ENCODE measurements at regions not wholly inside any gene's neighbourhood (a gene's known extent, or its start where the extent isn't known, plus 50 kb on each side); places are given as distances from the start of the nearest gene placed in this dataset.

GRCh38 chr11:130613396-130613795 is 165.0 kb downstream of the ADAMTS15 start:
- CTCF ChIA-PET, result no interaction called here
- intact Hi-C loops (cut with micrococcal nuclease; ENCODE audit: unreplicated experiment), result no loop called here
- Mint-ChIP-seq H3K4me3 (ENCODE audit: low read depth, unreplicated experiment) (no peak overlapping the region), H3K27ac (ENCODE audit: unreplicated experiment) (no peak overlapping the region), H3K36me3 (ENCODE audit: insufficient read depth, unreplicated experiment) (no peaks in the 10 kb centered on the region), H3K4me1 (ENCODE audit: low read depth, unreplicated experiment) (peaks cover 7% of the 10 kb centered on the region), H3K9me3 (ENCODE audit: low read depth, unreplicated experiment) (peaks cover 2% of the 10 kb centered on the region), H3K27me3 (ENCODE audit: unreplicated experiment) (no peaks in the 10 kb centered on the region)
- TF ChIP-seq CTCF (IDR thresholded peaks at IDR 0.05; ENCODE audit: unreplicated experiment), result no peak
- BruUV-seq (replicated peaks), result no TSS peak
- DNase-seq, result no peak

GRCh38 chr11:130614591-130614990 is 166.1 kb downstream of the ADAMTS15 start:
- H3K4me1 Mint-ChIP-seq (ENCODE audit: low read depth, unreplicated experiment), result peaks cover 7% of the 10 kb centered on the region
- no peaks in the 10 kb centered on the region for H3K27me3 Mint-ChIP-seq (ENCODE audit: unreplicated experiment)
- no peak overlapping the region for H3K4me3 Mint-ChIP-seq (ENCODE audit: low read depth, unreplicated experiment)
- no peak overlapping the region for H3K27ac Mint-ChIP-seq (ENCODE audit: unreplicated experiment)
- no peak for DNase-seq
- BruUV-seq (replicated peaks), result no TSS peak
- TF ChIP-seq CTCF (IDR thresholded peaks at IDR 0.05; ENCODE audit: unreplicated experiment), result no peak
- H3K9me3 Mint-ChIP-seq (ENCODE audit: low read depth, unreplicated experiment), result peaks cover 2% of the 10 kb centered on the region
- no peaks in the 10 kb centered on the region for H3K36me3 Mint-ChIP-seq (ENCODE audit: insufficient read depth, unreplicated experiment)
- CTCF ChIA-PET, result no interaction called here
- intact Hi-C loops (cut with micrococcal nuclease; ENCODE audit: unreplicated experiment), result no loop called here

GRCh38 chr11:130615561-130615960 is 167.1 kb downstream of the ADAMTS15 start:
- intact Hi-C loops (cut with micrococcal nuclease; ENCODE audit: unreplicated experiment), result no loop called here
- peaks cover 7% of the 10 kb centered on the region for H3K4me1 Mint-ChIP-seq (ENCODE audit: low read depth, unreplicated experiment)
- peaks cover 2% of the 10 kb centered on the region for H3K9me3 Mint-ChIP-seq (ENCODE audit: low read depth, unreplicated experiment)
- H3K27me3 Mint-ChIP-seq (ENCODE audit: unreplicated experiment), result peaks cover 9% of the 10 kb centered on the region
- CTCF ChIA-PET, result no interaction called here
- H3K4me3 Mint-ChIP-seq (ENCODE audit: low read depth, unreplicated experiment), result no peak overlapping the region
- H3K27ac Mint-ChIP-seq (ENCODE audit: unreplicated experiment), result no peak overlapping the region
- no peaks in the 10 kb centered on the region for H3K36me3 Mint-ChIP-seq (ENCODE audit: insufficient read depth, unreplicated experiment)
- no peak for TF ChIP-seq CTCF (IDR thresholded peaks at IDR 0.05; ENCODE audit: unreplicated experiment)
- no peak for DNase-seq
- BruUV-seq (replicated peaks), result no TSS peak

- Mint-ChIP-seq H3K27me3 (ENCODE audit: unreplicated experiment) (peaks cover 19% of the 10 kb centered on the region), H3K4me1 (ENCODE audit: low read depth, unreplicated experiment) (peaks cover 7% of the 10 kb centered on the region), H3K27ac (ENCODE audit: unreplicated experiment) (no peak overlapping the region), H3K9me3 (ENCODE audit: low read depth, unreplicated experiment) (peaks cover 2% of the 10 kb centered on the region), H3K4me3 (ENCODE audit: low read depth, unreplicated experiment) (no peak overlapping the region), H3K36me3 (ENCODE audit: insufficient read depth, unreplicated experiment) (no peaks in the 10 kb centered on the region)
- TF ChIP-seq CTCF (IDR thresholded peaks at IDR 0.05; ENCODE audit: unreplicated experiment), result no peak
- no peak for DNase-seq
- intact Hi-C loops (cut with micrococcal nuclease; ENCODE audit: unreplicated experiment), result no loop called here
- no TSS peak for BruUV-seq (replicated peaks)
- CTCF ChIA-PET, result no interaction called here
These were observed 168.1 kb downstream of the ADAMTS15 start for GRCh38 chr11:130616573-130616972.

GRCh38 chr11:130617001-130617400 is 168.6 kb downstream of the ADAMTS15 start:
- TF ChIP-seq CTCF (IDR thresholded peaks at IDR 0.05; ENCODE audit: unreplicated experiment), result no peak
- Mint-ChIP-seq H3K27ac (ENCODE audit: unreplicated experiment) (no peak overlapping the region), H3K4me3 (ENCODE audit: low read depth, unreplicated experiment) (no peak overlapping the region), H3K4me1 (ENCODE audit: low read depth, unreplicated experiment) (peaks cover 5% of the 10 kb centered on the region), H3K9me3 (ENCODE audit: low read depth, unreplicated experiment) (peaks cover 2% of the 10 kb centered on the region), H3K27me3 (ENCODE audit: unreplicated experiment) (peaks cover 23% of the 10 kb centered on the region), H3K36me3 (ENCODE audit: insufficient read depth, unreplicated experiment) (no peaks in the 10 kb centered on the region)
- CTCF ChIA-PET, result no interaction called here
- intact Hi-C loops (cut with micrococcal nuclease; ENCODE audit: unreplicated experiment), result no loop called here
- no TSS peak for BruUV-seq (replicated peaks)
- DNase-seq, result no peak

Measured in Calu3 (cell line).